Trophoblast cell (in vitro differentiated cells and primary cell): ENCODE measurements at regions not wholly inside any gene's neighbourhood (a gene's known extent, or its start where the extent isn't known, plus 50 kb on each side); places are given as distances from the start of the nearest gene placed in this dataset.

Experiments
- DNase-seq, 2 donors: peaks; one replicate each; pipeline ENCODE4 v3.0.0-alpha.2; 2016
- H2AFZ ChIP-seq: 2 replicates; pipeline ENCODE4 v1.6.1; 2013; ENCODE audit warnings: low read length, moderate library complexity, mild to moderate bottlenecking; ENCODE audit not compliant: insufficient read depth, poor library complexity
- H2AK5ac ChIP-seq: 2 replicates; pipeline ENCODE4 v1.6.1; 2013; ENCODE audit warnings: mild to moderate bottlenecking, low read length
- H2BK120ac ChIP-seq: 2 replicates; pipeline ENCODE4 v1.6.1; 2013; ENCODE audit warnings: low read length, mild to moderate bottlenecking, moderate library complexity; ENCODE audit not compliant: insufficient read depth, poor library complexity
- H2BK12ac ChIP-seq: 2 replicates; pipeline ENCODE4 v1.6.1; 2013; ENCODE audit warnings: mild to moderate bottlenecking, low read length, moderate library complexity
- H2BK5ac ChIP-seq: 2 replicates; pipeline ENCODE4 v1.6.1; 2013; ENCODE audit warnings: low read length, low read depth, moderate library complexity, mild to moderate bottlenecking; ENCODE audit not compliant: poor library complexity
- H3K14ac ChIP-seq: 2 replicates; pipeline ENCODE4 v1.6.1; 2013; ENCODE audit warnings: mild to moderate bottlenecking, low read length
- H3K18ac ChIP-seq: 2 replicates; pipeline ENCODE4 v1.6.1; 2013; ENCODE audit warnings: mild to moderate bottlenecking, low read length
- H3K23ac ChIP-seq: 2 replicates; pipeline ENCODE4 v1.6.1; 2013; ENCODE audit warnings: low read length
- H3K27ac ChIP-seq: 2 replicates; pipeline ENCODE4 v1.5.1; 2013; ENCODE audit warnings: low read depth, mild to moderate bottlenecking, inconsistent platforms, low read length, moderate library complexity
- H3K27me3 ChIP-seq: 2 replicates; pipeline ENCODE4 v1.6.1; 2013; ENCODE audit warnings: inconsistent platforms, mild to moderate bottlenecking, low read length, moderate library complexity; ENCODE audit not compliant: insufficient read depth
- H3K36me3 ChIP-seq, 2 experiments: 1 replicate in 1 of 2; 2 replicates in 1 of 2; pipeline ENCODE4 v1.6.1; 2013; ENCODE audit warnings: low read length in 2 of 2, mild to moderate bottlenecking in 2 of 2, moderate library complexity in 1 of 2; ENCODE audit not compliant: insufficient read depth in 2 of 2, control insufficient read depth in 1 of 2
- H3K4ac ChIP-seq: 2 replicates; pipeline ENCODE4 v1.6.1; 2013; ENCODE audit warnings: low read depth, mild to moderate bottlenecking, low read length, moderate library complexity
- H3K4me1 ChIP-seq, 2 experiments: 1 replicate in 1 of 2; 2 replicates in 1 of 2; pipeline ENCODE4 v1.6.1; 2013; ENCODE audit warnings: low read length in 2 of 2, mild to moderate bottlenecking in 2 of 2, moderate library complexity in 1 of 2; ENCODE audit not compliant: insufficient read depth in 2 of 2, control insufficient read depth in 1 of 2
- H3K4me2 ChIP-seq: 2 replicates; pipeline ENCODE4 v1.6.1; 2013; ENCODE audit warnings: inconsistent platforms, mild to moderate bottlenecking, low read length, moderate library complexity
- H3K4me3 ChIP-seq: 2 replicates; pipeline ENCODE4 v1.5.1; 2013; ENCODE audit warnings: mild to moderate bottlenecking, low read depth, low read length, inconsistent platforms
- H3K79me1 ChIP-seq: one replicate; pipeline ENCODE4 v1.6.1; 2013; ENCODE audit warnings: low read length
- H3K79me2 ChIP-seq: 2 replicates; pipeline ENCODE4 v1.6.1; 2013; ENCODE audit warnings: low read length, mild to moderate bottlenecking; ENCODE audit not compliant: control insufficient read depth, insufficient read depth, poor library complexity
- H3K9ac ChIP-seq: 2 replicates; pipeline ENCODE4 v1.6.1; 2013; ENCODE audit warnings: mild to moderate bottlenecking, low read length
- H3K9me3 ChIP-seq: 2 replicates; pipeline ENCODE4 v1.6.1; 2013; ENCODE audit warnings: low read depth, mild to moderate bottlenecking, control low read depth, inconsistent platforms, low read length; ENCODE audit not compliant: insufficient read depth
- H4K12ac ChIP-seq: 2 replicates; pipeline ENCODE4 v1.6.1; 2013; ENCODE audit warnings: low read depth, mild to moderate bottlenecking, low read length, moderate library complexity
- H4K8ac ChIP-seq: 2 replicates; pipeline ENCODE4 v1.6.1; 2013; ENCODE audit warnings: low read depth, mild to moderate bottlenecking, low read length, moderate library complexity
- H4K91ac ChIP-seq: one replicate; pipeline ENCODE4 v1.6.1; 2013; ENCODE audit warnings: low read depth, mild to moderate bottlenecking, low read length, moderate library complexity
- WGBS: extraction: QIAGEN DNeasy Blood & Tissue Kit; methylation state at CpG from one replicate; pipeline ENCODE4 v1.1.7; 2013; ENCODE audit warnings: missing lambda C conversion rate; ENCODE audit not compliant: insufficient read length, insufficient coverage; ENCODE audit errors: extremely low coverage; 5-methylcytosine and 5-hydroxymethylcytosine counted together

- H3K4me1 ChIP-seq, result peaks cover 9 to 11% of the 10 kb centered on the region in 2 experiments
- peak overlapping the region; percentile 45 for H3K4me2 ChIP-seq
- H3K79me1 ChIP-seq, result peaks cover 3% of the 10 kb centered on the region
- no peak overlapping the region for H3K14ac ChIP-seq
- H3K23ac ChIP-seq, result no peak overlapping the region
- no peak overlapping the region for H4K12ac ChIP-seq
- no peak overlapping the region for H2BK5ac ChIP-seq
- H3K4me3 ChIP-seq, result no peak overlapping the region
- H3K9me3 ChIP-seq, result no peaks in the 10 kb centered on the region
- H3K4ac ChIP-seq, result no peak overlapping the region
- no peak overlapping the region for H3K18ac ChIP-seq
- H2BK12ac ChIP-seq, result no peak overlapping the region
- no peak overlapping the region for H3K9ac ChIP-seq
- WGBS, result no CpG with 5 or more reads among the region's 4 CpGs
- peaks cover 2 to 6% of the 10 kb centered on the region in 2 experiments for H3K36me3 ChIP-seq
- no peaks in the 10 kb centered on the region for H3K27me3 ChIP-seq
- no peak overlapping the region for H2BK120ac ChIP-seq
- no peak overlapping the region for H2AK5ac ChIP-seq
- no peak overlapping the region for H4K91ac ChIP-seq
- H3K79me2 ChIP-seq, result peaks cover 2% of the 10 kb centered on the region
- no peak overlapping the region for H2AFZ ChIP-seq
- DNase-seq, result peak; percentile 24 to 78
- peak overlapping the region; percentile 81 for H3K27ac ChIP-seq
- H4K8ac ChIP-seq, result no peak overlapping the region
Observed at GRCh38 chr18:5600378-5601071, 56.7 kb upstream of the EPB41L3 start.

- DNase-seq, result no peak
- Histone ChIP-seq H2AK5ac (no peak overlapping the region), H3K4me1 (peaks cover 2 to 3% of the 10 kb centered on the region in 2 experiments), H3K79me1 (no peaks in the 10 kb centered on the region), H2BK5ac (no peak overlapping the region), H3K23ac (no peak overlapping the region), H3K27ac (no peak overlapping the region), H3K4me2 (no peak overlapping the region), H2BK12ac (no peak overlapping the region), H3K4me3 (no peak overlapping the region), H3K18ac (no peak overlapping the region), H2BK120ac (no peak overlapping the region), H3K9me3 (no peaks in the 10 kb centered on the region), H3K14ac (no peak overlapping the region), H3K79me2 (no peaks in the 10 kb centered on the region), H4K8ac (no peak overlapping the region), H3K9ac (no peak overlapping the region), H3K36me3 (peaks cover 5 to 13% of the 10 kb centered on the region in 2 experiments), H4K12ac (no peak overlapping the region), H4K91ac (no peak overlapping the region), H2AFZ (no peak overlapping the region), H3K4ac (no peak overlapping the region), H3K27me3 (no peaks in the 10 kb centered on the region)
- WGBS, result no CpG with 5 or more reads among the region's 2 CpGs
Observed at GRCh38 chr18:5596585-5596984, 52.8 kb upstream of the EPB41L3 start.
